Left colon (tissue), 2 donors: ENCODE measurements at regions not wholly inside any gene's neighbourhood (a gene's known extent, or its start where the extent isn't known, plus 50 kb on each side); places are given as distances from the start of the nearest gene placed in this dataset.
"Not testable (repeated sequence)": the region's sequence is repeated elsewhere in the genome, so short reads cannot be mapped to it uniquely, and the experiment has no call there.

ENCODE experiments used
- ATAC-seq: fragments of 200-7000 bp; cut with Tn5 transposase; one replicate; pipeline ENCODE4 v1.9.1; 2020; ENCODE audit warnings: mild to moderate bottlenecking, moderate library complexity
- DNase-seq, 2 donors: peaks; one replicate each; pipeline ENCODE4 v3.0.0-alpha.2; 2020
- intact Hi-C, 2 donors: fragments of 100-400 bp; cut with DNase I in 1 of 2; cut with micrococcal nuclease in 1 of 2; formaldehyde crosslinking; loops; one replicate each; pipeline versions ENCODE4 v1.11.2 to v1.14.0; 2022; cut with DNase I, micrococcal nuclease
- donor health status: DM: no; HTN: no; CAD: no.
- donor health status: DM: yes; HTN: yes; CAD: no.

DNA sequence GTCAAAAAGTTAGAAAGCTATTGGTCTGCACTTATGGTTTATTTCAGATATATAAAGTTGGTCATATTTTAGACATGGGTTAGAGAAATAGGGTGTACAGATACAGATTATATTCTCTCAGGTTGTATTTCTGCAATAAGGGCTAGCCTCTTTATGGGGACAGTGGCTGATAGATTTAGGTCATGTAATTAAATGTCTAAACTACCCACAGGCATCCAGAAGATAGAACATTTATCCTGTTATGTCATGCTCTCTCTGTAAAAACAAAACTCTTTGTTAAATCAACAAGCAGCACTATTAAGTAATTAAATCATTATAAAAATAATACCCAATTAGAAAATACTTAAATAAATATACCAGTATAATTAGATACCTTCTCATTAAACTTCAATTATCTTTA lies 612.6 kb upstream of the CITED2 start:
- ATAC-seq = no peak
- DNase-seq = no peak
- intact Hi-C loops = no loop called here

DNA sequence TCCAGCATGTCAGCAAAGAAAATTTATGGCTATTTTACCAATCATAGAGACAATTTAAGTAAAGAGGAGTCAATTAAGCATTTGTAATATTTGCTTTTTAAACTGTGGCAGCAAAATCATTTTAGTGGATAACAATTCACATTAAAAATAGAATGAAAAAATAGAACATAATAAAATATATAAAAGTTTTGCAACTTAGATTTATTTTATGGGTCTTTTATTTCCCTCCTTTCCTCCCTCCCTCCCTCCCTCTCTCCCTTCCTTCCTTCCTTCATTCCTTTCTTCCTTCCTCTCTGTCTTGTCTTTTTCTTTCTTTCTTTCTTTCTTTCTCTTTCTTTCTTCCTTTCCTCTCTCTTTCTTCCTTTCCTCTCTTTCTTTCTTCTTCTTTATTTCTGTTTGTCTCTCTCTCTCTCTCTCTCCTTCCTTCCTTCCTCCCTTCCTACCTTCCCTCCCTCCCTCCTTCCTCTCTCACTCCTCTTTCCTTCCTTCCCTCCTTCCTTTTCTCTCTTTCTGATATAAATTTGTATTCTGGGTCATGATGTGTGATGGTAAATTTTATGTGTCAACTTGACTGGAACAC lies 610.9 kb upstream of the CITED2 start:
- intact Hi-C loops = no loop called here
- ATAC-seq (no peak), DNase-seq (no peak)

- ATAC-seq (no peak), DNase-seq (no peak)
- intact Hi-C loops = no loop called here
These were observed 609.9 kb upstream of the CITED2 start for GRCh38 chr6:139984317-139984716.

DNA sequence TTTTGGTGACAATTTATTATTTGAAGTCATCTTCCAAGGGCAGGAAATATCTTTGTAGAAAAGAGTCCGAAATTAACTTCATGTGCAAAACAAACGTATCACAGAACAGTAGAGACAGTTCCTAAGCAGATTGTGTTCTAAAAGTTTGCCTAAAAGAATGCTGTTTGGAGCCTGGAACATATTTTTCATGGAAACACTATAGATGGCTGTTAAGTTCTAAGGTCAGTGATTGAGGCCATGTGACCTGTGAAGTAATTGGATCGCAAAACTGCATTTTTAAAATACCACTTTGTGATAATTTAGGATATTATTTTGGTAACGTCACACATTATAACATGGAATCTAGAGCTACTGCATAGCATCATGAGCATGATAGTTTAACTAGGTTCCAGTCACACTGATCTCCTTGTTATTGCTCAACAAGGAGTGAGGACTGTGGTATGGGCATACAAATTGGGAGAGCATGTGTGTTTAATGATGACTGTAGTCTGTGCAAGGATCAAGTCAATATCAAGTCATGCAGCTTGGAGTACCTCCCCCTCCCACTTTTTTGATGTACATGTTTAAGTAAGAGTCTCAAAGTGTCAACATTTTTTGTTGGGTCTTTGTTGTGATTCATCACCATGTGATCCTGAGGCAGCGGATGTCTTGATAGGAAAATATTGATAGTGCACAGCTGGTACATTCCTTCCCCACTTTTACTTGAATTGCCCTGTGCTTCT lies 609.3 kb upstream of the CITED2 start:
- DNase-seq (no peak), ATAC-seq (no peak)
- intact Hi-C loops = no loop called here

- peak; percentile 50 for ATAC-seq
- no peak for DNase-seq
- intact Hi-C loops = no loop called here
These were observed 608.3 kb upstream of the CITED2 start for GRCh38 chr6:139982652-139983295.

DNA sequence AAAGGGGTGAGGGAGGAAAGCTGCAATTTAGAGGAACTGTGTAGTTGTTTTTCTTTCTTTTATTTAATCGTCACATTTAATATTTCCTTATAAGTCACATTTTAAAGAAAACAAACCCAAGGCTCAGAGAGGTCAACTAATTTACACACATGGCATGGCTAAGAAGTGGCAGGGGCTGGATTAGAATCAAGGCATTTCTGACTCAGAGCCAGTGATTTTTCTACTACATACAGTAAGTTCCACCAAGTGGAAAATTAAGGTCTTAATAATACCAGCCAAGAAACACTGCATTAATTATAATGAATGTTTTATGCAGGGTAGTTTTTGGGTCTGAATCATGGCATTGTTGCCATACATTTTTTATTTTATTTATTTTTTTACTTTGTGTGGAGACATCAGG lies 607.7 kb upstream of the CITED2 start:
- intact Hi-C loops = no loop called here
- ATAC-seq = no peak
- DNase-seq = no peak

DNA sequence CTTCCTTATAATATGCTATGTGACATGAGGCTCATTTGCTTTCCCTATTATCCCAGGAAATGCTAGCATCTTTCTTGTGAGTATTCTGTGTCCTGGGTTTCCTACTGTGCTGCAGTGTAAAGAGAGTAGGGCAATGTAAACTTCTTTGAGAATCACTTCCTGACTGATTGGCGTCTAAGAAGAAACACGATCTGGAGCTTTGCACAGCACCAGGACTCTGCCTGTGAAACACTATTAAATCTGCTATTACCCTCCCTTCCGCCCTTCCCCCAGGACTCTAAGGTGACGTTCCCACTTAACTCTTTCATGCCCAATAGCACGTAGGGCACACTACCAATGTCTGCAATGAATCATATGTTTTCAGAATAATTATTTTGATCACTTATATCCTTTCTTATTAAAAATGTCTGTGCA lies 607.3 kb upstream of the CITED2 start:
- DNase-seq = peak; percentile 31 to 42
- intact Hi-C loops = no loop called here
- ATAC-seq = peak; percentile 97

- ATAC-seq = no peak
- DNase-seq = no peak
- intact Hi-C loops = no loop called here
These were observed 606.7 kb upstream of the CITED2 start for GRCh38 chr6:139981066-139981624.

- intact Hi-C loops, ATAC-seq, DNase-seq: not testable (repeated sequence)
These were observed 606.2 kb upstream of the CITED2 start for GRCh38 chr6:139980631-139981030.

GRCh38 chr6:139979021-139979725 lies 604.7 kb upstream of the CITED2 start:
- intact Hi-C loops = no loop called here
- no peak for ATAC-seq
- no peak for DNase-seq

DNA sequence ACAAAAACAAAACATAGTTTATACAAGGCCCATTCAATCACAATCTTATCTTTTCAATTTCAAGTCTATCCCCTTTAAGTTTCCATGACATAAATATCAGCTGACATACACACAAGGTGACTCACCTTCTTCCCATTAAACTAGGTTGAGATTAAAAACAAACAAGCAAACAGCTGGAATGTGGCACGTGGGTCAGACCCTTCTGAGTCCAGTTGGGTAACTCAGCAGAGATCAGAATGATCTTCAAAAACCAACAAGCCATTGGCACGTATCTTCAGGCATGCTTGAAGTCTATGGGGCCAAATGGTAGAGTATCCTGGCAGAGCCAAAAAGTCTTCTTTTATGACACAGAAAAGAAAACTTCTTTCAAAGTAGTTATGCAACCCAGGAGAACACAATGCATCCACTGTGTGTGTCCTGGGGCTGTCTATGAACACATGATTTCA lies 603.5 kb upstream of the CITED2 start:
- intact Hi-C loops = no loop called here
- DNase-seq (no peak), ATAC-seq (no peak)

DNA sequence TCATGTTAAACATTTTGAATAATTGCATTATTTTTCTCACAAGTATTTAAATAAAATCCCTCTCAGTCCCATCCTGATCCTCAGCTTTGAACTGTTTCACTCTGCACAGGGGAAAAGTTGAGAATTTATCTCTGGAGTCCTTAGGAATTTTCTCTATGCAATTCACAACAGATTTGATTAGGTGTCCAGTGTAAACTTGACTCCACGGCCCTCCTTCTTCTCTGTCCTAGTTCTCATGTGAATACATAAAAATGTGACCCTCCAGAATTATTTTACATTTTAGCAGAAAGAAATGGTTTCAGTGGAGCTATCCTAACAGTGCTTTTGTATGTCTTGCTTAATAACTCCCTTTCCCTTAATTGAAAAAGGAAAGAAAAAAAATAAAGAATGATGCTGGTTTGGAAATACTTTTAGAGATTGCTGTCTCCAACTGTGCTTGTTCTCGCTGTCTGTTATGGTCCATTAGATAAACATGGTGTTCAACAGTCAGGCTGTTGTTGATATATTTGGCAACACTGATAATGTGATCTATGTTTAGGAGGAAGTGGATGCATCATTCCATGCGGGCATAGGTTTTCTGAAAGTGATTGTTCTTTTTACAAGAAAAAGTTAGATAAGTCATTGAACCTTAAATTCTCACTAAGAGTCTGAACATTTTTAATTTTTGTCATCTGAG lies 599.4 kb upstream of the CITED2 start:
- ATAC-seq = peak; percentile 34
- DNase-seq = no peak
- intact Hi-C loops = no loop called here

DNA sequence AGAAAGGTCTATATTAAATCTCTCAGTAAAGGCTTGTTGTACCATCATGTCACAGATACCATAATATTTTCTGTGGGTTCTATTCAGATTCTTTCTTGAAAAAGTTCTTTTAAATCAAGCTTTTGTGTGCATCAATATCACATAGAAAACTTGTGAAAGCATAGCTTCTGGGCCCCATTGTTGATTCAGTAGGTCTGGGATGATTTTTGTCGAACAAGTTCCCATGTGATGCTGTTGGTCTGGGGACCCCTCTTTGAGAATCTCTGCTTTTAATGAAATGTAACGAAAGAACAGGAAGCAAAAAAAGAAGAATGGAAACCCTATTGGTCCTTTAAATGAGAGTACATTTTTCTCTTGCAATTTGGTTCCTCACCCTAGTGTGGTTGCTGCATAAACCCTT lies 597.7 kb upstream of the CITED2 start:
- intact Hi-C loops = no loop called here
- no peak for DNase-seq
- ATAC-seq = no peak

DNA sequence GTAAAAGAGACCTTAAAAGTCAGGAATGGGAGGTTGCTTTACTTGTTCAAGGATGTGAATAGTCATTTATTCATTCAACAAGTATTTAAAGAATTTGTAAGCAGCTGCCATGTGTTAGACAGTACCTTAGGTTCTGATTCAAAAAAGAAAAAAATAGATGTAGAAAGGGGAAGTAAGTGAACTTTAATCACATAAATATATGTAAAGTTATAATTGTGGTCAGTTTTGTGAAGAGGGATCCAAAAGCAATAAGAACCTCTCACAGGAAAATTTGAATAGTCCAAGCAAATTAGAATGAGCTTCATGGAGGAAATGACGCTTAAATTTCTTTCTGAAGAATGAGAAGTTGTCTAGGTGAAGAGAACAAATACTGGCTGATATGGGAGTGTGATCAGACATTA lies 596.1 kb upstream of the CITED2 start:
- ATAC-seq = no peak
- intact Hi-C loops = no loop called here
- no peak for DNase-seq

DNA sequence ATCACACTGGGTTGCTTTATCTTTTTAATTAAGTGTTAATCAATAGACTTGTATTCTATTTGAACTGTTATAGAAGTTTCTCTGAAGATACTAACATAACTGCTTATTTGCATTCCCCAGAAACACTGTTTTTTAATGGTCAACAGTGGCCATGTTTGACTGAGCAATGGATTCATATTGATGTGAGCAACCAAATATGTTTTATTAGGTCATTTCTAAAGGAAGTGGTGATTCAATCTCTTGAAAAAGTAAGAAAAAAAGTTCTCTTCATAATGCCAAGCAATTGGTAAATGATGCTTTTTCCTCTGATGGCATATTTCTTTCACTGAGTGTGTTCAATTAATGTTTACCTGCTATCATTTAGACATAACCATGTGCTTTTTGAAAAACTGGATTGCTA lies 593.0 kb upstream of the CITED2 start:
- DNase-seq = no peak
- no peak for ATAC-seq
- intact Hi-C loops = no loop called here

DNA sequence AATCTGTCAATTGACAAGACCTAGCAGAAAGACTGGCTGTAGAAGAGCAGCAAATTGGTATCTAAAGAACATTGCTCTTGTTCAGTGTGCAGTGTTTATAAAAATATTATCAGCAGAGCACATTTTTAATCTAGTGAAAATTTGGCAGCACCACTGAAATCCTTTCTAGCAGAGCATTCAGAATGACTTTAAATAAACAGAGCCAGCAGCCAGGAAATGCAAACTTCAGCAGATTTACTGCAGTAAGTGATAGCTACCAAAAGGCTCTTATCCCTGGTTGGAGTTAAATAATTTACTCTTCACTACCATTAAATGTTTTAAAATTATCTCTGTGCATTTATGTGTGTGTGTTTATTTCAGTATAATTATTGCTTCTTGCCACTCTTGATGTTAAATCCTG lies 590.9 kb upstream of the CITED2 start:
- intact Hi-C loops = no loop called here
- no peak for ATAC-seq
- DNase-seq = no peak

DNA sequence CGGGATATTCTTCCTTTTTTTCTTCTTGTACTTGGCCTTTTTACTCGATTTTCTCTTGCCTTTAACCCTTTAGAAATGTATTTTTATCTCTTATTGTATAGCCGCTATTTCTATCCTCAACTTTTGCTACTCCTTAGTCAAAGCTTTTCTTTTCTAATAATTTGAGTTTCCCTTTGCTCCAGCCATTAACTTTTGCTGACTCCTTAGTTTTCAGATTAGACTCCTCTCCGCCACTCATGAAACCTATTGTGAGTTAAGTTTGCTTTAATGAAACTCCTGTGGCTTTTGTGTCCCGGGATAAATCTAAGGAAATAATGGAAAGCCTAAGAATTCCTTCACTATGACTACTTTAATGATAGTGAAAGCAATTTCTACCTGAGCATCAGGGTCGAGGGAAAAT lies 590.3 kb upstream of the CITED2 start:
- intact Hi-C loops = no loop called here
- no peak for DNase-seq
- ATAC-seq = no peak

- no peak for DNase-seq
- no peak for ATAC-seq
These were observed 588.4 kb upstream of the CITED2 start for GRCh38 chr6:139962654-139963347.

More at GRCh38 chr6:139962654-139963347, 588.4 kb upstream of the CITED2 start:
- intact Hi-C loops = no loop called here
